ENCODE measurements at regions not wholly inside any gene's neighbourhood (a gene's known extent, or its start where the extent isn't known, plus 50 kb on each side); places are given as distances from the start of the nearest gene placed in this dataset.

GRCh38 chr2:183723278-183723677, 599.0 kb downstream of the NUP35 start:
- no peak overlapping the region for H3K4me3 ChIP-seq (ENCODE audit: low read depth, low read length)
- DNase-seq (ENCODE audit: low read depth, low spot score) = no peak
- no peak overlapping the region for H3K27ac ChIP-seq (ENCODE audit: low read depth, low read length)
- ChIA-PET CTCF (no interaction called here), POLR2A (no interaction called here)
- H3K27me3 ChIP-seq (ENCODE audit: control insufficient read depth, insufficient read depth, low read length) = no peaks in the 10 kb centered on the region
- TF ChIP-seq CTCF (IDR thresholded peaks at IDR 0.05; ENCODE audit: low read depth, low read length) = no peak
- H3K9me3 ChIP-seq (ENCODE audit: control insufficient read depth, insufficient read depth, low read length) = peaks cover 7% of the 10 kb centered on the region

GRCh38 chr2:183729380-183729779, 605.1 kb downstream of the NUP35 start:
- Histone ChIP-seq H3K27me3 (ENCODE audit: control insufficient read depth, insufficient read depth, low read length) (no peaks in the 10 kb centered on the region), H3K4me3 (ENCODE audit: low read depth, low read length) (no peak overlapping the region), H3K9me3 (ENCODE audit: control insufficient read depth, insufficient read depth, low read length) (peaks cover 13% of the 10 kb centered on the region), H3K27ac (ENCODE audit: low read depth, low read length) (no peak overlapping the region)
- TF ChIP-seq CTCF (IDR thresholded peaks at IDR 0.05; ENCODE audit: low read depth, low read length) = no peak
- POLR2A ChIA-PET = no interaction called here
- CTCF ChIA-PET = no interaction called here
- no peak for DNase-seq (ENCODE audit: low read depth, low spot score)

GRCh38 chr2:183740241-183740640, 616.0 kb downstream of the NUP35 start:
- TF ChIP-seq CTCF (IDR thresholded peaks at IDR 0.05; ENCODE audit: low read depth, low read length) = no peak
- Histone ChIP-seq H3K27ac (ENCODE audit: low read depth, low read length) (no peak overlapping the region), H3K9me3 (ENCODE audit: control insufficient read depth, insufficient read depth, low read length) (peaks cover 7% of the 10 kb centered on the region; the same call in 1 of the 2 replicates), H3K27me3 (ENCODE audit: control insufficient read depth, insufficient read depth, low read length) (no peaks in the 10 kb centered on the region), H3K4me3 (ENCODE audit: low read depth, low read length) (no peak overlapping the region)
- no peak for DNase-seq (ENCODE audit: low read depth, low spot score)
- ChIA-PET CTCF (no interaction called here), POLR2A (no interaction called here)

GRCh38 chr2:183752571-183752970, 628.3 kb downstream of the NUP35 start:
- Histone ChIP-seq H3K9me3 (ENCODE audit: control insufficient read depth, insufficient read depth, low read length) (no peaks in the 10 kb centered on the region), H3K4me3 (ENCODE audit: low read depth, low read length) (no peak overlapping the region), H3K27ac (ENCODE audit: low read depth, low read length) (no peak overlapping the region), H3K27me3 (ENCODE audit: control insufficient read depth, insufficient read depth, low read length) (no peaks in the 10 kb centered on the region)
- CTCF ChIA-PET = no interaction called here
- no peak for TF ChIP-seq CTCF (IDR thresholded peaks at IDR 0.05; ENCODE audit: low read depth, low read length)
- POLR2A ChIA-PET = no interaction called here
- DNase-seq (ENCODE audit: low read depth, low spot score) = no peak

- Histone ChIP-seq H3K27me3 (ENCODE audit: control insufficient read depth, insufficient read depth, low read length) (no peaks in the 10 kb centered on the region), H3K9me3 (ENCODE audit: control insufficient read depth, insufficient read depth, low read length) (no peaks in the 10 kb centered on the region), H3K27ac (ENCODE audit: low read depth, low read length) (no peak overlapping the region), H3K4me3 (ENCODE audit: low read depth, low read length) (no peak overlapping the region)
- CTCF ChIA-PET = no interaction called here
- DNase-seq (ENCODE audit: low read depth, low spot score) = no peak
- TF ChIP-seq CTCF (IDR thresholded peaks at IDR 0.05; ENCODE audit: low read depth, low read length) = no peak
- POLR2A ChIA-PET = no interaction called here
These were observed 634.8 kb downstream of the NUP35 start for GRCh38 chr2:183759033-183759432.
